OCI-LY3 (cell line): ENCODE measurements at regions not wholly inside any gene's neighbourhood (a gene's known extent, or its start where the extent isn't known, plus 50 kb on each side); places are given as distances from the start of the nearest gene placed in this dataset.

Experiments used
- CTCF ChIP-seq: fragments of 200-600, 300-600 bp; sonication (generic); IDR thresholded peaks from 2 replicates; pipeline ENCODE4 v1.5.1; 2014; ENCODE audit warnings: antibody characterized with exemption, low read length, low read depth
- EZH2phosphoT487 ChIP-seq: fragments of 200-600 bp; shearing (Covaris generic); IDR thresholded peaks from 2 replicates; pipeline ENCODE4 v1.6.1; 2018; ENCODE audit warnings: antibody characterized with exemption, mixed run types, low read depth

- TF ChIP-seq CTCF: no peak
- TF ChIP-seq EZH2phosphoT487: no peak
These were observed 101.5 kb upstream of the PTCHD4 start for GRCh38 chr6:48212501-48212900.
